ENCODE measurements at regions not wholly inside any gene's neighbourhood (a gene's known extent, or its start where the extent isn't known, plus 50 kb on each side); places are given as distances from the start of the nearest gene placed in this dataset.

DNA sequence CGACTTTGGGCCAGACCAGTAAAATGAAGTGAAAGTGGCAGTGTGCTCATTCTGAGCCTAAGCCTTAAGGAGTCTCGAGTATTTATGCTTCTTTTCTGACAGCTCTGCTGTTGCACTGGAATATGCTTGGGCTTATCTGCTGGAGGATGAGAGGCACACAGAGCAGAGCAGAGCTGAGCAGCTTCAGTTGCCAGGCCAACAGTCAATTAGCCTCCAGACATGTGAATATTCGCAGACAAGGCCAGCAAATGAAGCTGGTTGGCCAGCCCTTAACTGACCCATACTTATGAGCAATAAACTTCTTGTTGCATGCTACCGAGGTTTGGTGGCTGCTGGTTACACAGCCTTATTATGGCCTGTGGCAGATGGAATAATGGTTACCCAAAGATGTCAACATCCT is 203.0 kb upstream of the GEMIN8 start:
- H3K4me2 ChIP-seq (ENCODE audit: low read depth, low read length) = no peak overlapping the region
- 0% methylated on average over 2 of the region's 4 CpGs for WGBS (ENCODE audit: low lambda C conversion rate)
- H4K20me1 ChIP-seq (ENCODE audit: insufficient read depth, low read length) = no peaks in the 10 kb centered on the region
- H3K36me3 ChIP-seq (replicated peaks in 1 of 2; ENCODE audit: control insufficient read depth in 1 of 2, insufficient read depth in 2 of 2, low read length in 2 of 2) = no peaks in the 10 kb centered on the region
- H3K27ac ChIP-seq (ENCODE audit: extremely low read length, insufficient read depth, low read length) = no peak overlapping the region
- intact Hi-C loops (cut with micrococcal nuclease; ENCODE audit: unreplicated experiment) = no loop called here
- no peaks in the 10 kb centered on the region for H3K79me2 ChIP-seq (ENCODE audit: insufficient read depth, low read length)
- no peak for FAIRE-seq
- TF ChIP-seq, protein P1, sequence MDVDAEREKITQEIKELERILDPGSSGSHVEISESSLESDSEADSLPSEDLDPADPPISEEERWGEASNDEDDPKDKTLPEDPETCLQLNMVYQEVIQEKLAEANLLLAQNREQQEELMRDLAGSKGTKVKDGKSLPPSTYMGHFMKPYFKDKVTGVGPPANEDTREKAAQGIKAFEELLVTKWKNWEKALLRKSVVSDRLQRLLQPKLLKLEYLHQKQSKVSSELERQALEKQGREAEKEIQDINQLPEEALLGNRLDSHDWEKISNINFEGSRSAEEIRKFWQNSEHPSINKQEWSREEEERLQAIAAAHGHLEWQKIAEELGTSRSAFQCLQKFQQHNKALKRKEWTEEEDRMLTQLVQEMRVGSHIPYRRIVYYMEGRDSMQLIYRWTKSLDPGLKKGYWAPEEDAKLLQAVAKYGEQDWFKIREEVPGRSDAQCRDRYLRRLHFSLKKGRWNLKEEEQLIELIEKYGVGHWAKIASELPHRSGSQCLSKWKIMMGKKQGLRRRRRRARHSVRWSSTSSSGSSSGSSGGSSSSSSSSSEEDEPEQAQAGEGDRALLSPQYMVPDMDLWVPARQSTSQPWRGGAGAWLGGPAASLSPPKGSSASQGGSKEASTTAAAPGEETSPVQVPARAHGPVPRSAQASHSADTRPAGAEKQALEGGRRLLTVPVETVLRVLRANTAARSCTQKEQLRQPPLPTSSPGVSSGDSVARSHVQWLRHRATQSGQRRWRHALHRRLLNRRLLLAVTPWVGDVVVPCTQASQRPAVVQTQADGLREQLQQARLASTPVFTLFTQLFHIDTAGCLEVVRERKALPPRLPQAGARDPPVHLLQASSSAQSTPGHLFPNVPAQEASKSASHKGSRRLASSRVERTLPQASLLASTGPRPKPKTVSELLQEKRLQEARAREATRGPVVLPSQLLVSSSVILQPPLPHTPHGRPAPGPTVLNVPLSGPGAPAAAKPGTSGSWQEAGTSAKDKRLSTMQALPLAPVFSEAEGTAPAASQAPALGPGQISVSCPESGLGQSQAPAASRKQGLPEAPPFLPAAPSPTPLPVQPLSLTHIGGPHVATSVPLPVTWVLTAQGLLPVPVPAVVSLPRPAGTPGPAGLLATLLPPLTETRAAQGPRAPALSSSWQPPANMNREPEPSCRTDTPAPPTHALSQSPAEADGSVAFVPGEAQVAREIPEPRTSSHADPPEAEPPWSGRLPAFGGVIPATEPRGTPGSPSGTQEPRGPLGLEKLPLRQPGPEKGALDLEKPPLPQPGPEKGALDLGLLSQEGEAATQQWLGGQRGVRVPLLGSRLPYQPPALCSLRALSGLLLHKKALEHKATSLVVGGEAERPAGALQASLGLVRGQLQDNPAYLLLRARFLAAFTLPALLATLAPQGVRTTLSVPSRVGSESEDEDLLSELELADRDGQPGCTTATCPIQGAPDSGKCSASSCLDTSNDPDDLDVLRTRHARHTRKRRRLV (CRISPR knock-in tag; IDR thresholded peaks at IDR 0.05) = no peak
- no peak for TF ChIP-seq MTA1 (CRISPR knock-in tag; IDR thresholded peaks at IDR 0.05; ENCODE audit: borderline replicate concordance)
- TF ChIP-seq, protein P2, sequence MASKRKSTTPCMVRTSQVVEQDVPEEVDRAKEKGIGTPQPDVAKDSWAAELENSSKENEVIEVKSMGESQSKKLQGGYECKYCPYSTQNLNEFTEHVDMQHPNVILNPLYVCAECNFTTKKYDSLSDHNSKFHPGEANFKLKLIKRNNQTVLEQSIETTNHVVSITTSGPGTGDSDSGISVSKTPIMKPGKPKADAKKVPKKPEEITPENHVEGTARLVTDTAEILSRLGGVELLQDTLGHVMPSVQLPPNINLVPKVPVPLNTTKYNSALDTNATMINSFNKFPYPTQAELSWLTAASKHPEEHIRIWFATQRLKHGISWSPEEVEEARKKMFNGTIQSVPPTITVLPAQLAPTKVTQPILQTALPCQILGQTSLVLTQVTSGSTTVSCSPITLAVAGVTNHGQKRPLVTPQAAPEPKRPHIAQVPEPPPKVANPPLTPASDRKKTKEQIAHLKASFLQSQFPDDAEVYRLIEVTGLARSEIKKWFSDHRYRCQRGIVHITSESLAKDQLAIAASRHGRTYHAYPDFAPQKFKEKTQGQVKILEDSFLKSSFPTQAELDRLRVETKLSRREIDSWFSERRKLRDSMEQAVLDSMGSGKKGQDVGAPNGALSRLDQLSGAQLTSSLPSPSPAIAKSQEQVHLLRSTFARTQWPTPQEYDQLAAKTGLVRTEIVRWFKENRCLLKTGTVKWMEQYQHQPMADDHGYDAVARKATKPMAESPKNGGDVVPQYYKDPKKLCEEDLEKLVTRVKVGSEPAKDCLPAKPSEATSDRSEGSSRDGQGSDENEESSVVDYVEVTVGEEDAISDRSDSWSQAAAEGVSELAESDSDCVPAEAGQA (IDR thresholded peaks at IDR 0.05; ENCODE audit: low read depth) = no peak
- TF ChIP-seq, protein P2 (CRISPR knock-in tag; IDR thresholded peaks at IDR 0.05; ENCODE audit: borderline replicate concordance) = no peak
- no peak for TF ChIP-seq RXRB (CRISPR knock-in tag; IDR thresholded peaks at IDR 0.05; ENCODE audit: borderline replicate concordance)
- no peak for TF ChIP-seq RBM39 (IDR thresholded peaks at IDR 0.05; ENCODE audit: low read depth, low read length, poor library complexity, severe bottlenecking)
- H3K9ac ChIP-seq (ENCODE audit: insufficient read depth, low read depth, low read length) = no peak overlapping the region
- DNase-seq (ENCODE audit: low spot score) = no peak
- BruUV-seq (replicated peaks) = no TSS peak
- H3K9me3 ChIP-seq (ENCODE audit: low read length) = no peaks in the 10 kb centered on the region
- in situ Hi-C loops (cut with HindIII; ENCODE audit: extremely low pct_ligation_motif_present, low pct_unique_long_range_greater_than_20kb) = no loop called here
- no peak for ATAC-seq
- POLR2A ChIA-PET = no interaction called here
- no peaks in the 10 kb centered on the region for H3K27me3 ChIP-seq (ENCODE audit: control insufficient read depth in 1 of 2, insufficient read depth in 2 of 2, low read length in 2 of 2)
- CTCF ChIA-PET (ENCODE audit: low intra/inter-chr PET ratio, low total read pairs) = no interaction called here
- H3K4me1 ChIP-seq (ENCODE audit: insufficient read depth, low read length) = no peaks in the 10 kb centered on the region
- H3K4me3 ChIP-seq (replicated peaks in 1 of 3; ENCODE audit: insufficient read depth in 1 of 3, low read depth in 2 of 3, low read length in 3 of 3) = no peak overlapping the region
- H2AFZ ChIP-seq (ENCODE audit: low read length) = no peak overlapping the region
